Gastroesophageal sphincter (tissue), 4 donors: ENCODE measurements at regions not wholly inside any gene's neighbourhood (a gene's known extent, or its start where the extent isn't known, plus 50 kb on each side); places are given as distances from the start of the nearest gene placed in this dataset.

Source experiments
- ATAC-seq: fragments of 150-250 bp; one replicate; pipeline ENCODE4 v1.9.1; 2016; ENCODE audit warnings: mild to moderate bottlenecking, moderate library complexity
- H3K27ac ChIP-seq, 4 donors: fragments of 200-600 bp; sonication (generic) in 3 of 4; 1 replicate in 3 of 4; 2 replicates in 1 of 4; pipeline ENCODE4 v1.5.1; 2016 to 2019
- H3K27me3 ChIP-seq: fragments of 200-600 bp; sonication (generic); one replicate; pipeline ENCODE4 v1.5.1; 2019
- H3K36me3 ChIP-seq, 2 donors: fragments of 200-600 bp; sonication (generic); one replicate each; pipeline ENCODE4 v1.5.1; 2019; ENCODE audit warnings: control low read depth in 1 of 2
- H3K4me1 ChIP-seq, 3 donors: fragments of 200-600 bp; sonication (generic); 1 replicate in 2 of 3; 2 replicates in 1 of 3; pipeline ENCODE4 v1.5.1; 2016 to 2019; ENCODE audit warnings: control low read depth in 2 of 3
- H3K4me3 ChIP-seq, 2 donors: fragments of 200-600 bp; sonication (generic); one replicate each; pipeline ENCODE4 v1.5.1; 2019; ENCODE audit warnings: mild to moderate bottlenecking in 1 of 2, moderate library complexity in 1 of 2
- H3K9me3 ChIP-seq, 3 donors: fragments of 200-600 bp; sonication (generic); one replicate each; pipeline ENCODE4 v1.5.1; 2017 to 2019; ENCODE audit warnings: control low read depth in 2 of 3
- CTCF ChIP-seq, 4 experiments: fragments of 200-600 bp in 2 of 4; fragments of 450-650 bp in 2 of 4; sonication (generic) in 1 of 4; IDR thresholded peaks; one replicate each; pipeline ENCODE4 v1.5.1; 2017 to 2019; ENCODE audit warnings: antibody characterized with exemption in 4 of 4, mild to moderate bottlenecking in 2 of 4, moderate library complexity in 2 of 4
- EP300 ChIP-seq: sonication (generic); formaldehyde crosslinking; IDR thresholded peaks from one replicate; pipeline ENCODE4 v1.6.1; 2017; ENCODE audit warnings: antibody characterized with exemption, mild to moderate bottlenecking
- POLR2A ChIP-seq, 2 donors: fragments of 450-650 bp; IDR thresholded peaks; one replicate each; pipeline ENCODE4 v1.6.1; 2017; ENCODE audit warnings: antibody characterized with exemption in 2 of 2, mild to moderate bottlenecking in 2 of 2, moderate library complexity in 1 of 2
- POLR2AphosphoS5 ChIP-seq: sonication (generic); formaldehyde crosslinking; IDR thresholded peaks from one replicate; pipeline ENCODE4 v1.6.1; 2017; ENCODE audit warnings: antibody characterized with exemption
- WGBS, 2 donors: methylation state at CpG; one replicate each; pipeline ENCODE4 v1.1.5; 2018; ENCODE audit warnings: low coverage in 1 of 2; 5-methylcytosine and 5-hydroxymethylcytosine counted together

GRCh38 chr2:226611196-226611943, 188.2 kb downstream of the IRS1 start:
- H3K4me1 ChIP-seq: no peaks in the 10 kb centered on the region
- H3K27me3 ChIP-seq: no peaks in the 10 kb centered on the region
- H3K4me3 ChIP-seq: no peak overlapping the region
- no peak for TF ChIP-seq CTCF (IDR thresholded peaks at IDR 0.05)
- TF ChIP-seq POLR2AphosphoS5: no peak
- no peak for TF ChIP-seq POLR2A (IDR thresholded peaks at IDR 0.05)
- TF ChIP-seq EP300: no peak
- no peaks in the 10 kb centered on the region for H3K36me3 ChIP-seq
- no peaks in the 10 kb centered on the region for H3K9me3 ChIP-seq
- ATAC-seq: no peak
- 73 to 74% methylated on average over 4 of the region's 4 CpGs for WGBS, 2 donors
- no peak overlapping the region for H3K27ac ChIP-seq

- Histone ChIP-seq H3K36me3 (no peaks in the 10 kb centered on the region), H3K4me1 (no peaks in the 10 kb centered on the region), H3K4me3 (no peak overlapping the region), H3K9me3 (no peaks in the 10 kb centered on the region), H3K27me3 (no peaks in the 10 kb centered on the region), H3K27ac (no peak overlapping the region)
- 17 to 38% methylated on average over 1 of the region's 1 CpG for WGBS, 2 donors
- no peak for TF ChIP-seq POLR2A (IDR thresholded peaks at IDR 0.05)
- TF ChIP-seq EP300: no peak
- TF ChIP-seq POLR2AphosphoS5: no peak
- TF ChIP-seq CTCF (IDR thresholded peaks at IDR 0.05): no peak
- no peak for ATAC-seq
Observed at GRCh38 chr2:226609366-226609765, 190.3 kb downstream of the IRS1 start.

- WGBS, 2 donors: 58 to 64% methylated on average over 5 of the region's 5 CpGs
- TF ChIP-seq CTCF (IDR thresholded peaks at IDR 0.05): no peak
- no peak for TF ChIP-seq POLR2A (IDR thresholded peaks at IDR 0.05)
- TF ChIP-seq POLR2AphosphoS5: no peak
- no peak for TF ChIP-seq EP300
- H3K4me3 ChIP-seq: no peak overlapping the region
Observed at GRCh38 chr2:226608451-226608850, 191.2 kb downstream of the IRS1 start.

GRCh38 chr2:226607379-226607778, 192.2 kb downstream of the IRS1 start:
- Histone ChIP-seq H3K4me3 (no peak overlapping the region), H3K27ac (no peak overlapping the region), H3K36me3 (no peaks in the 10 kb centered on the region), H3K9me3 (no peaks in the 10 kb centered on the region), H3K4me1 (no peaks in the 10 kb centered on the region), H3K27me3 (no peaks in the 10 kb centered on the region)
- 61 to 78% methylated on average over 3 to 4 of the region's 4 CpGs for WGBS, 2 donors
- peak; percentile 13 for ATAC-seq
- TF ChIP-seq CTCF (IDR thresholded peaks at IDR 0.05) (no peak), POLR2A (IDR thresholded peaks at IDR 0.05) (no peak)

More at GRCh38 chr2:226608451-226608850, 191.2 kb downstream of the IRS1 start:
- no peaks in the 10 kb centered on the region for H3K36me3 ChIP-seq
- no peaks in the 10 kb centered on the region for H3K9me3 ChIP-seq
- ATAC-seq: no peak
- no peaks in the 10 kb centered on the region for H3K4me1 ChIP-seq
- H3K27ac ChIP-seq: no peak overlapping the region
- H3K27me3 ChIP-seq: no peaks in the 10 kb centered on the region

- Histone ChIP-seq H3K27ac (no peak overlapping the region), H3K4me1 (no peaks in the 10 kb centered on the region), H3K9me3 (no peaks in the 10 kb centered on the region), H3K4me3 (no peak overlapping the region), H3K36me3 (no peaks in the 10 kb centered on the region), H3K27me3 (no peaks in the 10 kb centered on the region)
- TF ChIP-seq EP300 (no peak), CTCF (IDR thresholded peaks at IDR 0.05) (no peak), POLR2AphosphoS5 (no peak), POLR2A (IDR thresholded peaks at IDR 0.05) (no peak)
- WGBS, 2 donors: 100% methylated on average over 1 to 2 of the region's 2 CpGs
- no peak for ATAC-seq
Observed at GRCh38 chr2:226605642-226606041, 194.0 kb downstream of the IRS1 start.
